Fibroblast of skin of left biceps (primary cell): ENCODE measurements at regions not wholly inside any gene's neighbourhood (a gene's known extent, or its start where the extent isn't known, plus 50 kb on each side); places are given as distances from the start of the nearest gene placed in this dataset.
A peak's percentile ranks its signal among the peaks of the same experiment; 100 is the strongest.

Experiments
- DNase-seq, 2 experiments: peaks; one replicate each; pipeline ENCODE4 v3.0.0-alpha.2; 2013; ENCODE audit warnings: low read depth in 2 of 2

- peak; percentile 43 to 49 for DNase-seq
These were observed 58.6 kb upstream of the ZC4H2 start, which contains the start of gene ZC3H12B for GRCh38 chrX:65034668-65035445. TSS of gene ZC3H12B (plus strand) at chrX:65034826.

- no peak for DNase-seq
These were observed 58.0 kb upstream of the ZC4H2 start for GRCh38 chrX:65034292-65034667.
